ENCODE measurements at regions not wholly inside any gene's neighbourhood (a gene's known extent, or its start where the extent isn't known, plus 50 kb on each side); places are given as distances from the start of the nearest gene placed in this dataset.

GRCh38 chr15:60161704-60162103 lies 157.6 kb downstream of the FOXB1 start:
- TF ChIP-seq POLR2A (IDR thresholded peaks at IDR 0.05) (no peak), CTCF (IDR thresholded peaks at IDR 0.05) (no peak)
